Heart right ventricle (tissue), 16 donors: ENCODE measurements at regions not wholly inside any gene's neighbourhood (a gene's known extent, or its start where the extent isn't known, plus 50 kb on each side); places are given as distances from the start of the nearest gene placed in this dataset.

Experiments
- ATAC-seq, 8 donors: fragments of 200-7000 bp; cut with Tn5 transposase; one replicate each; pipeline ENCODE4 v1.9.1; 2020; ENCODE audit warnings: mild to moderate bottlenecking in 8 of 8, moderate library complexity in 8 of 8, moderate number of reproducible peaks in 1 of 8
- DNase-seq, 2 donors: peaks; one replicate each; pipeline ENCODE4 v3.0.0-alpha.2; 2020
- H3K27ac ChIP-seq, 10 donors: fragments of 200-600 bp; sonication (generic) in 2 of 10; one replicate each; pipeline versions ENCODE4 v1.5.0 to v1.8.0; 2020 to 2022; ENCODE audit warnings: mild to moderate bottlenecking in 3 of 10
- H3K27me3 ChIP-seq, 7 donors: fragments of 200-600 bp; one replicate each; pipeline ENCODE4 v1.8.0; 2021 to 2022; ENCODE audit warnings: mild to moderate bottlenecking in 2 of 7
- H3K36me3 ChIP-seq, 9 donors: fragments of 200-600 bp; sonication (generic) in 1 of 9; one replicate each; pipeline versions ENCODE4 v1.5.0 to v1.8.0; 2020 to 2022; ENCODE audit warnings: mild to moderate bottlenecking in 2 of 9
- H3K4me1 ChIP-seq, 9 donors: fragments of 200-600 bp; sonication (generic) in 1 of 9; one replicate each; pipeline versions ENCODE4 v1.5.0 to v1.8.0; 2020 to 2022; ENCODE audit warnings: mild to moderate bottlenecking in 4 of 9
- H3K4me3 ChIP-seq, 10 donors: fragments of 200-600 bp; sonication (generic) in 2 of 10; one replicate each; pipeline versions ENCODE4 v1.5.0 to v1.8.0; 2020 to 2022; ENCODE audit warnings: mild to moderate bottlenecking in 7 of 10, moderate library complexity in 2 of 10
- H3K9me3 ChIP-seq, 11 donors: fragments of 200-600 bp in 10 of 11; sonication (generic) in 2 of 11; one replicate each; pipeline versions ENCODE4 v1.5.0 to v1.8.0; 2013 to 2022; ENCODE audit warnings: mild to moderate bottlenecking in 2 of 11, control low read depth in 1 of 11, moderate library complexity in 1 of 11
- WGBS, 2 donors: extraction: QIAGEN DNeasy Blood & Tissue Kit; methylation state at CpG; one replicate each; pipeline ENCODE4 v1.1.7; 2013; ENCODE audit warnings: inconsistent platforms in 1 of 2; 5-methylcytosine and 5-hydroxymethylcytosine counted together
- intact Hi-C, 10 donors: fragments of 100-400 bp; cut with DNase I; formaldehyde crosslinking; loops; one replicate each; pipeline versions ENCODE4 v1.11.1 to v1.14.2; 2022
- TF ChIP-seq, protein P1 (sequence below), 9 donors: fragments of 200-600 bp; sonication (generic) in 2 of 9; IDR thresholded peaks; one replicate each; pipeline versions ENCODE4 v1.5.0 to v1.8.0; 2021 to 2022; ENCODE audit warnings: antibody characterized with exemption in 9 of 9, mild to moderate bottlenecking in 5 of 9, moderate library complexity in 1 of 9
- donor health status: Arrhythmogenic right ventricular cardiomyopathy.
- donor health status: ischemic (EF 13 %, LVEDD 7.1; RV severe dilation, severe dysfunction).
- donor health status: healthy with polysubstance abuse.
- donor health status: DM: no; HTN: yes; CAD: no.
- donor health status: DM: no; HTN: no; CAD: no.
- donor health status: ischemic (EF 25% LVEDD 6.9; RV normal size, moderate dysfunction).
- donor health status: ischemic (EF 25% LVEDD 5.7; RV mildly dilated, moderate dysfunction).
- donor health status: healthy.
- donor health status: DM: yes; HTN: yes; CAD: no.
- donor health status: Ischemic cardiomyopathy.
- donor health status: ischemic (EF 35%, LVEDD 5.7; RV mildly dilated, moderate dysfunction).
- donor health status: nonischemic (EF 11% LVEDD 7.7; RV severe dilation, severe dysfunction).
- donor health status: DM: yes; HTN: yes; CAD: no.
- donor health status: PGD.
- donor health status: ischemic (EF 29% LVEDD 5.4; RV normal size, mild dysfunction).
- donor health status: nonischemic (EF 23%, LVEDD 6.1; RV moderate dilation, normal function).

GRCh38 chr15:85929786-85930185, 135.1 kb upstream of the KLHL25 start:
- TF ChIP-seq, protein P1, sequence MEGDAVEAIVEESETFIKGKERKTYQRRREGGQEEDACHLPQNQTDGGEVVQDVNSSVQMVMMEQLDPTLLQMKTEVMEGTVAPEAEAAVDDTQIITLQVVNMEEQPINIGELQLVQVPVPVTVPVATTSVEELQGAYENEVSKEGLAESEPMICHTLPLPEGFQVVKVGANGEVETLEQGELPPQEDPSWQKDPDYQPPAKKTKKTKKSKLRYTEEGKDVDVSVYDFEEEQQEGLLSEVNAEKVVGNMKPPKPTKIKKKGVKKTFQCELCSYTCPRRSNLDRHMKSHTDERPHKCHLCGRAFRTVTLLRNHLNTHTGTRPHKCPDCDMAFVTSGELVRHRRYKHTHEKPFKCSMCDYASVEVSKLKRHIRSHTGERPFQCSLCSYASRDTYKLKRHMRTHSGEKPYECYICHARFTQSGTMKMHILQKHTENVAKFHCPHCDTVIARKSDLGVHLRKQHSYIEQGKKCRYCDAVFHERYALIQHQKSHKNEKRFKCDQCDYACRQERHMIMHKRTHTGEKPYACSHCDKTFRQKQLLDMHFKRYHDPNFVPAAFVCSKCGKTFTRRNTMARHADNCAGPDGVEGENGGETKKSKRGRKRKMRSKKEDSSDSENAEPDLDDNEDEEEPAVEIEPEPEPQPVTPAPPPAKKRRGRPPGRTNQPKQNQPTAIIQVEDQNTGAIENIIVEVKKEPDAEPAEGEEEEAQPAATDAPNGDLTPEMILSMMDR (IDR thresholded peaks at IDR 0.05), result no peak
- intact Hi-C loops, result no loop called here
- H3K27me3 ChIP-seq, result peaks cover 0 to 23% (median 0%) of the 10 kb centered on the region in 7 donors
- ATAC-seq (no peak), DNase-seq (no peak)
- no peaks in the 10 kb centered on the region for H3K36me3 ChIP-seq
- H3K27ac ChIP-seq, result no peak overlapping the region
- H3K9me3 ChIP-seq, result peaks cover 0 to 7% (median 0%) of the 10 kb centered on the region in 11 donors
- WGBS, 2 donors, result 95 to 97% methylated on average over 1 of the region's 1 CpG
- no peak overlapping the region for H3K4me3 ChIP-seq
- no peaks in the 10 kb centered on the region for H3K4me1 ChIP-seq

GRCh38 chr15:85932391-85932790, 137.7 kb upstream of the KLHL25 start:
- H3K27me3 ChIP-seq, result peaks cover 0 to 26% (median 0%) of the 10 kb centered on the region in 7 donors
- H3K27ac ChIP-seq, result no peak overlapping the region
- ATAC-seq (no peak), DNase-seq (no peak)
- intact Hi-C loops, result no loop called here
- TF ChIP-seq, protein P1 (IDR thresholded peaks at IDR 0.05), result no peak
- no peaks in the 10 kb centered on the region for H3K4me1 ChIP-seq
- H3K9me3 ChIP-seq, result peaks cover 0 to 5% (median 0%) of the 10 kb centered on the region in 11 donors
- no peaks in the 10 kb centered on the region for H3K36me3 ChIP-seq
- no peak overlapping the region for H3K4me3 ChIP-seq
- WGBS, 2 donors, result 76 to 81% methylated on average over 1 of the region's 1 CpG

GRCh38 chr15:85934691-85935090, 140.0 kb upstream of the KLHL25 start:
- Histone ChIP-seq H3K27me3 (peaks cover 0 to 14% (median 0%) of the 10 kb centered on the region in 7 donors), H3K4me3 (no peak overlapping the region), H3K4me1 (no peaks in the 10 kb centered on the region), H3K36me3 (no peaks in the 10 kb centered on the region), H3K27ac (no peak overlapping the region), H3K9me3 (no peaks in the 10 kb centered on the region)
- ATAC-seq (no peak), DNase-seq (no peak)
- TF ChIP-seq, protein P1 (IDR thresholded peaks at IDR 0.05), result no peak
- WGBS, 2 donors, result 51 to 73% methylated on average over 2 of the region's 2 CpGs
- intact Hi-C loops, result no loop called here

DNA sequence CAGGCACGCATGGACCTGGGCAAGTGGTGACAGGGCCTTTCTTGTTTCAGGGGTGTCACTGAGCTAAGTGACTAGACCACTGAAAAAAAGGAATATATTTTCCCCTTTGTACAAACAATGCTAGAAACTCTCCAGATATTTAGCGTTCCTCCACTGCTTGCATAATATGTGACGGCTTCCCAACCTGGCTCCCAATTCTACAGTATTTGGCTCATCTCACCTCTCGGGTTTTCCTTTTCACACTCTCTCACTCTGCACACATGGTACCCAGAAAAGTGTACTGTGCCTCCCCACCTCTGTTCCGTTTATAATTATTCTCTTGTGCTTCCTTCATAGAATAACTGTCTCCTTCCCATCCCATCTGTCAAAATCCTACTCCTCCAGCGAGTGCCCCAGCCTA, 140.5 kb upstream of the KLHL25 start:
- intact Hi-C loops, result no loop called here
- DNase-seq (no peak), ATAC-seq (no peak)
- H3K4me1 ChIP-seq, result no peaks in the 10 kb centered on the region
- no peaks in the 10 kb centered on the region for H3K9me3 ChIP-seq
- WGBS, 2 donors, result 91% methylated on average over 6 of the region's 6 CpGs
- H3K4me3 ChIP-seq, result no peak overlapping the region
- no peaks in the 10 kb centered on the region for H3K36me3 ChIP-seq
- peaks cover 0 to 14% (median 0%) of the 10 kb centered on the region in 7 donors for H3K27me3 ChIP-seq
- no peak overlapping the region for H3K27ac ChIP-seq
- TF ChIP-seq, protein P1 (IDR thresholded peaks at IDR 0.05), result no peak
